NCI-H2081 treated with DMSO at 0.1 percent for 48 hours (cell line): ENCODE measurements at regions not wholly inside any gene's neighbourhood (a gene's known extent, or its start where the extent isn't known, plus 50 kb on each side); places are given as distances from the start of the nearest gene placed in this dataset.
"Not testable (repeated sequence)": the region's sequence is repeated elsewhere in the genome, so short reads cannot be mapped to it uniquely, and the experiment has no call there.

Source experiments
- DNase-seq: peaks from one replicate; lab custom pipeline; 2025; lab: John Stamatoyannopoulos, UW

GRCh38 chr11:24384240-24384639, 112.6 kb upstream of the LUZP2 start:
- no peak for DNase-seq

GRCh38 chr11:24386546-24387397, 110.1 kb upstream of the LUZP2 start:
- peak; percentile 7 for DNase-seq

- DNase-seq: no peak
Observed at GRCh38 chr11:24389575-24389974, 107.3 kb upstream of the LUZP2 start.

GRCh38 chr11:24390016-24390415, 106.8 kb upstream of the LUZP2 start:
- DNase-seq: no peak

GRCh38 chr11:24390762-24391161, 106.1 kb upstream of the LUZP2 start:
- DNase-seq: no peak

- DNase-seq: no peak
Observed at GRCh38 chr11:24391167-24391566, 105.7 kb upstream of the LUZP2 start.

- no peak for DNase-seq
Observed at GRCh38 chr11:24400059-24400665, 96.7 kb upstream of the LUZP2 start.

GRCh38 chr11:24406389-24406788, 90.5 kb upstream of the LUZP2 start:
- DNase-seq: no peak

GRCh38 chr11:24406980-24407379, 89.9 kb upstream of the LUZP2 start:
- DNase-seq: no peak

- DNase-seq: no peak
Observed at GRCh38 chr11:24407733-24408132, 89.1 kb upstream of the LUZP2 start.

GRCh38 chr11:24408202-24408601, 88.7 kb upstream of the LUZP2 start:
- DNase-seq: no peak

- DNase-seq: no peak
Observed at GRCh38 chr11:24411791-24412190, 85.1 kb upstream of the LUZP2 start.

- DNase-seq: no peak
Observed at GRCh38 chr11:24412722-24413121, 84.1 kb upstream of the LUZP2 start.

- DNase-seq: no peak
Observed at GRCh38 chr11:24413391-24413790, 83.5 kb upstream of the LUZP2 start.

GRCh38 chr11:24415955-24416636, 80.8 kb upstream of the LUZP2 start:
- DNase-seq: not testable (repeated sequence)

GRCh38 chr11:24421766-24422165, 75.1 kb upstream of the LUZP2 start:
- no peak for DNase-seq

GRCh38 chr11:24422376-24422775, 74.5 kb upstream of the LUZP2 start:
- DNase-seq: no peak

- no peak for DNase-seq
Observed at GRCh38 chr11:24437123-24437522, 59.7 kb upstream of the LUZP2 start.
